HEK293T (cell line): ENCODE measurements at regions not wholly inside any gene's neighbourhood (a gene's known extent, or its start where the extent isn't known, plus 50 kb on each side); places are given as distances from the start of the nearest gene placed in this dataset.

Source experiments
- CTCF ChIA-PET: fragments of 350-600 bp; formaldehyde crosslinking; extraction: SDS; loops from one replicate; lab custom pipeline; 2021; ENCODE audit warnings: antibody characterized with exemption, inconsistent platforms; lab: Yijun Ruan, JAX
- POLR2A ChIA-PET: fragments of 350-600 bp; formaldehyde crosslinking; extraction: SDS; loops from one replicate; lab custom pipeline; 2020; ENCODE audit warnings: antibody characterized with exemption, inconsistent platforms; lab: Yijun Ruan, JAX
- DNase-seq: peaks from one replicate; pipeline ENCODE4 v3.0.0; 2012; ENCODE audit warnings: mixed read lengths; ENCODE audit errors: extremely low spot score
- ARNT ChIP-seq: fragments of 450-650 bp; IDR thresholded peaks from 2 replicates; pipeline ENCODE4 v1.6.1; 2017; ENCODE audit warnings: mild to moderate bottlenecking
- BHLHE40 ChIP-seq: fragments of 450-650 bp; IDR thresholded peaks from 2 replicates; pipeline ENCODE4 v1.6.1; 2016; ENCODE audit warnings: mild to moderate bottlenecking, moderate library complexity, borderline replicate concordance
- CTBP1 ChIP-seq: fragments of 450-650 bp; IDR thresholded peaks from 2 replicates; pipeline ENCODE4 v1.6.1; 2016; ENCODE audit warnings: borderline replicate concordance
- ELF4 ChIP-seq: fragments of 450-650 bp; IDR thresholded peaks from 2 replicates; pipeline ENCODE4 v1.6.1; 2017; ENCODE audit warnings: antibody characterized with exemption
- FOXA1 ChIP-seq: fragments of 450-650 bp; IDR thresholded peaks from 2 replicates; pipeline ENCODE4 v1.6.1; 2016; ENCODE audit warnings: mild to moderate bottlenecking
- FOXK2 ChIP-seq: fragments of 450-650 bp; IDR thresholded peaks from 2 replicates; pipeline ENCODE4 v1.6.1; 2016; ENCODE audit warnings: mild to moderate bottlenecking
- FOXM1 ChIP-seq: fragments of 450-650 bp; IDR thresholded peaks from 2 replicates; pipeline ENCODE4 v1.6.1; 2017; ENCODE audit warnings: mild to moderate bottlenecking, borderline replicate concordance
- HDGF ChIP-seq: fragments of 450-650 bp; IDR thresholded peaks from 2 replicates; pipeline ENCODE4 v1.6.1; 2017; ENCODE audit warnings: antibody characterized with exemption, borderline replicate concordance
- L3MBTL2 ChIP-seq: fragments of 450-650 bp; conservative IDR thresholded peaks from 2 replicates; pipeline ENCODE4 v1.6.1; 2016; ENCODE audit warnings: mild to moderate bottlenecking
- LEF1 ChIP-seq: fragments of 450-650 bp; IDR thresholded peaks from 2 replicates; pipeline ENCODE4 v1.6.1; 2017; ENCODE audit warnings: mild to moderate bottlenecking, borderline replicate concordance
- NFRKB ChIP-seq: fragments of 450-650 bp; IDR thresholded peaks from 2 replicates; pipeline ENCODE4 v1.6.1; 2016; ENCODE audit warnings: mild to moderate bottlenecking, moderate library complexity
- PKNOX1 ChIP-seq: fragments of 450-650 bp; IDR thresholded peaks from 2 replicates; pipeline ENCODE4 v1.6.1; 2016
- SP1 ChIP-seq: fragments of 450-650 bp; IDR thresholded peaks from 2 replicates; pipeline ENCODE4 v1.6.1; 2017
- SUZ12 ChIP-seq: fragments of 450-650 bp; IDR thresholded peaks from 2 replicates; pipeline ENCODE4 v1.6.1; 2016; ENCODE audit warnings: mild to moderate bottlenecking
- TARDBP ChIP-seq: fragments of 450-650 bp; IDR thresholded peaks from 2 replicates; pipeline ENCODE4 v1.6.1; 2016
- ZNF384 ChIP-seq: fragments of 450-650 bp; IDR thresholded peaks from 2 replicates; pipeline ENCODE4 v1.6.1; 2016

- POLR2A ChIA-PET = no interaction called here
- TF ChIP-seq SUZ12 (no peak), FOXM1 (no peak), ZNF384 (no peak), NFRKB (no peak), CTBP1 (no peak), SP1 (no peak), HDGF (no peak), PKNOX1 (no peak), L3MBTL2 (no peak), ELF4 (no peak), TARDBP (no peak), FOXA1 (no peak), FOXK2 (no peak), BHLHE40 (no peak), LEF1 (no peak)
- CTCF ChIA-PET = no interaction called here
- DNase-seq = no peak
Observed at GRCh38 chr2:164143183-164143930, 407.5 kb upstream of the FIGN start.

GRCh38 chr2:164142755-164143154 is 406.9 kb upstream of the FIGN start:
- TF ChIP-seq ARNT (no peak), HDGF (no peak), FOXK2 (no peak), CTBP1 (no peak), ZNF384 (no peak), FOXA1 (no peak), FOXM1 (no peak), BHLHE40 (no peak), ELF4 (no peak), PKNOX1 (no peak), TARDBP (no peak), SP1 (no peak), LEF1 (no peak), SUZ12 (no peak), L3MBTL2 (no peak), NFRKB (no peak)
- no peak for DNase-seq
- CTCF ChIA-PET = no interaction called here
- POLR2A ChIA-PET = no interaction called here

GRCh38 chr2:164141271-164141670 is 405.5 kb upstream of the FIGN start:
- TF ChIP-seq SP1 (no peak), SUZ12 (no peak), ARNT (no peak), LEF1 (no peak), CTBP1 (no peak), ELF4 (no peak), BHLHE40 (no peak)
- no peak for DNase-seq
- ChIA-PET POLR2A (no interaction called here), CTCF (interaction anchor here (0.6 kb wide), 1 partner anchor 17 kb away, joined by 4 read pairs; no protein-coding TSS in a partner anchor)

- POLR2A ChIA-PET = no interaction called here
- TF ChIP-seq TARDBP (no peak), ARNT (no peak), CTBP1 (no peak), FOXM1 (no peak), SP1 (no peak), PKNOX1 (no peak), FOXK2 (no peak), ZNF384 (no peak), LEF1 (no peak), HDGF (no peak), NFRKB (no peak), SUZ12 (no peak), ELF4 (no peak), L3MBTL2 (no peak), BHLHE40 (no peak), FOXA1 (no peak)
- CTCF ChIA-PET = no interaction called here
Observed at GRCh38 chr2:164138750-164139149, 402.9 kb upstream of the FIGN start.

GRCh38 chr2:164134336-164134735 is 398.5 kb upstream of the FIGN start:
- no peak for TF ChIP-seq NFRKB
- TF ChIP-seq FOXA1 = no peak
- TF ChIP-seq SUZ12 = no peak
- no peak for TF ChIP-seq TARDBP
- TF ChIP-seq BHLHE40 = no peak
- no peak for TF ChIP-seq LEF1
- TF ChIP-seq ELF4 = no peak
- no peak for TF ChIP-seq ZNF384
- TF ChIP-seq FOXM1 = no peak
- TF ChIP-seq SP1 = no peak
- TF ChIP-seq PKNOX1 = no peak
- ChIA-PET CTCF (no interaction called here), POLR2A (no interaction called here)

More at GRCh38 chr2:164138750-164139149, 402.9 kb upstream of the FIGN start:
- no peak for DNase-seq

More at GRCh38 chr2:164134336-164134735, 398.5 kb upstream of the FIGN start:
- no peak for DNase-seq
